GM18519 (cell line): ENCODE measurements at regions not wholly inside any gene's neighbourhood (a gene's known extent, or its start where the extent isn't known, plus 50 kb on each side); places are given as distances from the start of the nearest gene placed in this dataset.

Source experiments
- ATAC-seq: cut with Tn5 transposase; IDR thresholded peaks from one replicate; pipeline ENCODE4 v1.9.1; 2021; ENCODE audit warnings: mild to moderate bottlenecking, moderate library complexity; ENCODE audit not compliant: unreplicated experiment, low FRiP score

DNA sequence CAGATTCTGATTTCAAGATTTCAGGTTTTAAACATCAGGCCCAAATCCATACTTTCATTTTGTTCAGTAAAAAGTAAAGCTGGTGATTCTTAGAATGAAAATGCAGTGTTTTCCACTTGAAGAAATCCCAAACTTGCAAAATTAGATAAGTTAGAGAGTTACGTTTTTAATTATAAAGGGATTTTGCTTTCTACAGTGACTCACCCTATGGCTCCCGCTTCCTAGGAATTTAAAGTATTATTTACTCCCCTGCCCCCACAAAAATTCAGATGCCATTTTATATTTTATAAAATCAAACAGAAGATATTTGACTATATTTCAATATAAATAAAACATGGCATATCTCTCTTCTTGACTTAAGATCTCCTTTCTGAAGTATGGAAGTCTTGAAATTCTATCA, 402.9 kb downstream of the ZSWIM6 start:
- ATAC-seq = no peak

DNA sequence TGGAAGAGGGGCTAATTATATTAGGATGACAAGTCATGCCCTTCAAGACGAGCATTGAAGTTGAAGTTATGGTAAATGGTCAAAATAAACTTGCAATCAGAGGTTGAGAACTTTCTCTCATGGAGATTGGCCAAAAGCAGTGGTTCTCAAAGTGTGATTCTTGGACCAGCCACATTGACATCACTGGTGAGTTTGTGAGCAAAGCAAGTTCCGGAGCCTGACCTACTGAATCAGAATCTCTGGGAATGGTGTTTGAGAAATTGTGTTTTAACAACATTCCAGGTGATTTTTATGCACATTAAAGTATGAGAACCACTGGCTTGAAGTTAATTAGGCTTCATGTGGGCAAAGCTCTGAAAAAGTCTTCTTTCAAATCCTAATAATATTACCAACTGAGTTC, 403.5 kb downstream of the ZSWIM6 start:
- no peak for ATAC-seq

DNA sequence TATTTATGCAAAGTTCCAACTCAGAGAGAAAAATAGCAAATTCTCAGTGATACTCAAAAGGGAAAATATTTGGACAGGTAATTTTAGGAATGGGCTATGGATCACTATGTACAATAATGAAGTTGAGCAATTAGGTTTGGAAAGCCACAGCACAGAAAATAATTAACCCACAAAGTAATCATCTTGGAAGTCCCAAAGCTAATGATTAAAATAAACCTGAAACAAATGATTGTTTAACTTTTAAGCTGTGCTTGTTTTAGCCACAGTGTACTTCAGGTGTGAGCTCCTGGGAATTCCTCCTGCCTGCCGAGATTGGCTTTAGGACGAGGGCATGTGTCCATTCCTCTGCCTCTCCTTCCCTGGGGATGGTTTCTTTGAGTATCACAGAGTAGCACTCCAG, 403.9 kb downstream of the ZSWIM6 start:
- ATAC-seq = no peak

DNA sequence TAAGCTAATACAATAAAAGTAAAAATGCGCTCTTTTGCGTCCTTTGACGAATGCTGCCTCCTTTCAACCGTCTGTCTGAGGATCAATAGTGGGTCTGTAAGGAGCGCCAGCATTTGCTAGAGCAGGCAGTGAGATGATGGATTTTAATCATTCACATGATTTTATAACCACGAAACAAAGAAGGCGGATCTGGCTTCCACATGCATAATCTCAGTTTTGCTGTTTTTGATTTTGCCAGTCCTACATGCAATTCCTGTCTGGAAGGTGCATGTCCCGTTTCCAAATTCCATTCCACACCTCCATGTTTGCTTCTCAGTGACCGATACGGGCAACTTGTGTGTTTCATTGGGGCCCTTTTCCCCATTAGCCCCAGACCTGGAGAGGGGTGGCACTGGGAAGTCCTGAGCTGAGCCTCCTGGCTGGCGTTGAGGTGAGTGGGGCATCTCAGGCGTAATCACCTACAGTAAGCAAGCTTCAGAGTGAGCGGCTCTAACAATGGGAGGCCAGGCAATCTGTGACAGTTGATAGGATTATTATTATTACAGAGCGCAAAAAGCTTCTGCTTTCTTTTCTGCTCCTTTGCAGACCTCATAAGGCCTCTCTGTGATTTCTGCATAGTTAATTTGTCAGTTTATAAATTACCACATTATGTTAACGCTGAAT, 405.4 kb downstream of the ZSWIM6 start:
- no peak for ATAC-seq

DNA sequence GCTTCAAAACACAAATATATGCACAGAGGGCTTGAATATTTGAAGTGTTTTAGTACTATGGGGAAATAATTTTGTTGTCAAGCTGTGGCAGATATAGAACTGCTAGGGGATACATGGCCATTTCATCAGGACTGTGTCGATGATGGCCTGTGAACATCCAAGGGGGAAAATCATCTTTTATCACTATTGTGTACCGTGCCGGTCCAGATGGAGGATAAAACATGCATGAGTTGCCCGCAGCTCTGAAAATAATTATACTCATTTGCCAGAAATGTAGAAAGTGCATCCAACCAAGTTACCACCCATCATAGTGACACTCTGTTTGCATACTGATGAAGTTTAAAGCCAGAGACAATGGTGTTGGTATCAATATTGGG, 405.9 kb downstream of the ZSWIM6 start:
- ATAC-seq = no peak

DNA sequence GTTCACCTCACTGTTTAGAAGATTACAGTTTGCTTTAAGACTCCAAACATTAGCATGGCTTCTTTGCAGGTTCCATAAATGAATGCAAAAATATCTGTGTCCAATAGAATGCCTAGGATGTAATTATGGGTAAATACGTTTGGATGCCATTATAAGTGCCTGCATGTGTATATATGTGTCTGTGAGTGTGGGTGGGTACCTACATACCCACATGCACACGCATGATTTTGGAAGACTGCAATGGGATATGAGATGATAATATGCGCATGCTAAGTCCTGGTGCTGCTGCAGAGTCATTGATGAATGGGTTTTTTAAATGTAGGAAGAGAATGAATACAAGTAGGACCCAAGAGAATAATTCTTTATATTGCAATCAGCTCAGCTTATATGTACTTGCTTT, 406.4 kb downstream of the ZSWIM6 start:
- no peak for ATAC-seq

DNA sequence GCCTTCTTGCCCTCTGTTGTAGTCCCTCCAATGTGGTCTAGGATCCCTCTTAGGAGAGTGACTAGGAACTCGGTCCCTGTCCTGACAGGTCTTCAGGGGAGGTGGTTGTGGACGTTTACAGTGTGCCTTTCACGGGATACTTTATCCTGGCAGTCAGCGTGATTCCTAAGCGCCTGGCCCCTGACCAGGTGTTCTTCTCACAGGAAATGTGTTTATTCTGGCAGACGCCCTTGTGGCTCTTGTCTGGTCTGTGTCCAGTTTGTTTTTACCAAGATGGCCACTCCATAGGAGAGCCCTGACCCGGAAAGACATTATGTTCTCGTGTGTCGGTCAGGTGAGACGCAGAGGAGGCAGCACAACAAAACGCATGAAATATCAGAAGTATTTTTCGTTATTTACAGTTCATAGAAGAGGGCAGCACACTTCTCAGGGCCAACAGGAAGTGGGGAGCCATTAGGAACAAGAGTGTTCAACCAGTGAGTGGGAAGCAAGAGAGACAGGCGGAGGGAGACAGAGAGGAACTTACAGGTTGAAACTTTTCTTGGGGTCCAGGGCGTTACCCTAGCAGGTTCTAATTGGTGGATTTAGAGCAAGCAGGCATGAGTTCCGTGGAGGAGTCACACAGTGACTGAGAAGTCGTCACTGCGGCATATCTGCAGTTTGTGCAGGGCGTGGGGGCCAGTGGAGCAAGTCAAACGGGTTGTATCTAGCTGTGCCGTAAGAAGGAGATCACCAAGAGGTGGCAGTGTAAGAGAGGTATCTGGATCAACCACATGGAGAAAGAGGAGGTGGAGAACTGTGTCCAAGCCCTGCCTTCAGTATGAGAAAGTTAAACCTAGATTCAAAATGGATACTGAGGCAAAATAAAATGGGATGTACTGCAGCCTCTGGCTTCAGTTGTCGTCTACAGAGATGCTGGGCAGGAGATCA, 412.9 kb downstream of the ZSWIM6 start:
- ATAC-seq = no peak

DNA sequence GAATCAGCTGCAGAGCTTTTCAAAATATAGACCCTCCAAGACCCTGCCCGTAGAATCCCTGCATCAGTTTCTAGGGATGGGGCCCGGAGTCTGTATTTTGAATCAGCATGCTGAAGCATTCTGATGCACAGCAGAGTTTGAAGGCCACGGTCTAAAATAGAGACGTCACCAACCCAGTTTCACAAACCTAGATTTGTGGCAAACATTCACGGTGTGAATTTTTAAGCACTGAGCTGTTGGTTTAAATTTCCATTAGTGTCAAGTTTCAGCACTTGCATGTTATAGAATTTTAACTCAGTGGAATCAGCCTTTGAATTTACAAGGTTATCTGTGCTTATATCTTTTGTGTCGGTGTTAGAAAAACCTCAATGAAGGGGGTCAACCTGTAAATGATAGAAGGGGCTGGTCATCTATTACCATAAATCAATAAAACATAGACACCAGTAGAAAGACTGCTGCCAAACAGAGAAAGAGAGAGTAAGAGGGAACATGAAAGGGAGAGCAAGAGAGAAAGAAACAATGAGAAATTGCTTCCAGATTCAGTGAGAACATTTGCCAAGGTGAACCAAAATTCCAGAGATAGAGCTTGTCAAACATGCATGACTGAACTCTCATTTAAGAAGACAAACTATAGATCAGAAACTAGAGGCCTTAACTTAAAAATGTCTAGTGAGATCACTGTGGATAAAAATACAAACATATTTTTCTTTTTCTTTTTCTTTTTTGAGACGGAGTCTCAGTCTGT, 414.9 kb downstream of the ZSWIM6 start:
- ATAC-seq = no peak

DNA sequence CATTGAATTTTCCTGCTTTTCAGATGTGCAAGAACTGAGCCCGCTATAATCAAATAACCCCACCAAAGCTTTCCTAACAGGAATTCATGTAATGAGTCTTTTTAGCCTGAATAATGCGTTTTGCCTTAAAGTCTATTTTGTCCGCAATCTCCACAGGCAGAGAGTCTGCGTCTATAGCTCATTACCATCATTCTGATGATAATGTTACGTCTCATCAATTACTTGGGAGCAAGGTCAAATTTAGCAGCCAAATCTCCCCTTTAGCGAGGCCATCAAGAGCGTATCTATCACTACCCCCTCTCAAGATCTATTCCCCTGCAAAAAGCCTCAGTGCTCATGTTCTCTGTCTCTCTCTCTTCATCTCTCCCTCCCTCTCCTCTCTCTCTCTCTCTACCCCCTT, 416.1 kb downstream of the ZSWIM6 start:
- no peak for ATAC-seq

DNA sequence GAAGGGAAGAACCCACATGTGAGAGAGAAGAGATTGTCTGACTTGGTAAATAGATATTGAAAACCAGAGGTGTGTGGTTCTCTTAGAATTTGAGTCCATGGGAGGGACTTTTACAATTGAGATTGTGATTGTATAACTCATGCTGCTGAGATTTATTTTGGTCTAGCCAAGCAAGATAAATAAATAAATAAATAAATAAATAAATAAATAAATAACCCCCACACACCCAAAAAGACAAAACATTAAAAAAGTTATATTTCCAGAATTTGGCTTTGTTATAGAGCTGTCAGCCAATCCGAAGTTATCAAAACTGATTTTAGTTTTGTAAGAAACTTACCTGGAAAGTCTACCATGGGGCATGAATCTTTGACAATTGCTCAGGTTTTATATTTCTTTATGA, 416.6 kb downstream of the ZSWIM6 start:
- no peak for ATAC-seq

DNA sequence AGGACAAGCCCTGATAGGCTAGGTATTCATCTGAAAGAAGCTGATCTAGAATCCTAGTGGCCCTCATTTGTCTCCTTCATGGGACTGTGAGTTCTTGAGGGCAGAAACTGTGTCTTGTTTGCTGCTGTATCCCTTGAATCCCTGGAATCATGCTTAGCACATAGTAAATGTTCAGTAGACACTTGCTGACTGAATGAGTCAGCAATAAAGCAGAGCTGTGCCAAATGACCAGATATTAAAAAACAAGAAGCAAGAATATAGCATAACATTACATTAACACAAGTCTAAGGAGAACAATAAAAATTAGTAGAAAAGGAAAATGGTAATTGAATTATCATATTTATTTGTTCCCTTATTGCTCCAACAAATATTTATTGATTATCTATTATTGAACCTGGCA, 420.5 kb downstream of the ZSWIM6 start:
- ATAC-seq = no peak

DNA sequence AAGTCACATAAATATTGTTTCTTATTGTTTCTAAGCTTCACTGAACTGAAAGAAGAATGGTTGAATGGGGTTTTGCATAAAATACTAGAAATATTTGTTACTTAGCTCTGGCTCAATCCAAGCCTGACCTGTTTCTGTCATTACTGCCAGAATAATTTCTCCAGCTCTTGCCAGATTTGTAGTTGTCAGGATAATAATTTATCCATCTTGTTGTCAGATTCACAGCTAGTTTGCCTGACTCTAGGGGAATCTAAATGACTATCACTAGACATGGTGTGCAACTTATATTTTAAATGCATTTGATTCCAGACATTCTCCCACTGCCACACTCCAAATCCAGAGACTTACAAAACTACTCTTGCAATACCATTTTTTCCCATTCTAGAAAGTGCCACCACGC, 422.7 kb downstream of the ZSWIM6 start:
- ATAC-seq = no peak

DNA sequence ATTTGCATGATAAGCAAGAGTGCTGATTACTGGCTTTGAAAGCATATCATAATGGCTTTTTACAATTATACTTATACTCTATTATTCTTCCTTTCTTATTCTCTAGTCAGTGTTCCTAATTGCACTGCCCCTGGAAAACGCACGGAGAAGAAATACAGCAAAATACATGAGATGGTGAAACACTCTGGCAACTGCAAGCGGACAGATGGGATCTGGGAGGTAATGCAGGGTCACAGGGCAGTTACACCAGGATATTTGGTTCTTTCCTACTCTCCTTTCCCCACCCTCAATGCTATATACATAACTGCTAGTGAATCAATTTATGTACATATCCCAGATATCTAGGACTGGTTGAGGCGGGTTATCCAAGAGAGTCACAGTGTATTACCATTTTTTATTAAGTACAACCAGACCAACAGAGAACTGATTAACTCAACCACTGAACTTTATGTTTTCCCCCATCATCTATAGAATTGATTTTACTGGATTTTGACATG, 423.7 kb downstream of the ZSWIM6 start:
- ATAC-seq = no peak

DNA sequence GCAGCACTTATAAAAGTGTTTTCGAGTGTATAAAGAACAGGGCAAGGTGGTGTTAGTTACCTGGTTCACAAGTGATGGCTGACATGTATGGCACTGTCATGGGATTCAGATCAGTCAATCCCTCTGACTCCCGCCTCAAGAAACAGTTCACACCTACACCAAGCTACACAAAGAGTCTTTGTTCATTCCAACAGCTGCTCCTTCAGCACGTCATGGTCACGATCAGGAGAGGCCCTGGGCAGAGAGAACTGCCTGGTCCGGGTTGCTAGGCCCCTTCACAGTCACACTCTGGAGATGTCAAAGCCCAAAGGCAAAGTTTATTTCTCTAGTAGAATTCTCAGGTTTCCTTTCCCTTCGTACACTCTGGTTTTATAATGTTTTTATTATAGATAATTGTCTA, 426.7 kb downstream of the ZSWIM6 start:
- ATAC-seq = no peak

DNA sequence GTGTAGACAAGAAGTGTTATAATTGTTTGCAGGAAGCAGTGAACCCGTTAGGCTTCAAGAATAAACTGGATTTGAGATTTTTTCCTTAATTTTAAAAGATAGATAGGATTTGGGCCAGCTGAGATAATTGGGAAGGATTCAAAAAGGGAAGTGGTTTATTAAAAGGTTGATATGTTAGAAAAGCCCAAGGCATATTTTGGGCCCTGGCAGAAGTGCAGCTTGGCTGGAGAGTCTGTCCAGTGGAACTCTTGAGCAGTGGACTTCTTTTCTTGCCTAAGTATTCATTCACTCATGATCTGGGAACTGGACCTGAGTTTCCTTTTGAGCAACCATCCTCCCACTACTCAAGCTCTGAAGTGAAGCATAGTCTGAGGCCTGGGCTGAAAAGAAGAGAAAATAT, 433.4 kb downstream of the ZSWIM6 start:
- ATAC-seq = no peak

DNA sequence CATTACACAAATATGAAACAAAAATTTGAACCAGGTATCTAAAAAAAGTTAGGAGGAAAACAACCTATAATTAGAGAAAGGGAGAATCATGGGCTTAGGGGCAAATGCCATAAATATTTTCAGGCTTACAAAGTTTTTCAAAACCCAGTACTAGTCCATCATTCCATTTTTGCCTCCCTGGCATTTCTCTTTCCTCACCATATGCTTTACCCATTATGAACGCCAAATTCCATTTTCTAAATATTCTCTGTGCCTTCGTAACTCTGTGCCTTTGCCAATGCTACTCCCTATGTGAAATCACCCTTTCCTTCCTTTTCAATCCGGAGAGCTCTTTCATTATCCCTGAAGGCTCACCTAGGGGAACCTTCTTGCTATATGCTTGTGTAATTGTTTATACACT, 434.1 kb downstream of the ZSWIM6 start:
- no peak for ATAC-seq

DNA sequence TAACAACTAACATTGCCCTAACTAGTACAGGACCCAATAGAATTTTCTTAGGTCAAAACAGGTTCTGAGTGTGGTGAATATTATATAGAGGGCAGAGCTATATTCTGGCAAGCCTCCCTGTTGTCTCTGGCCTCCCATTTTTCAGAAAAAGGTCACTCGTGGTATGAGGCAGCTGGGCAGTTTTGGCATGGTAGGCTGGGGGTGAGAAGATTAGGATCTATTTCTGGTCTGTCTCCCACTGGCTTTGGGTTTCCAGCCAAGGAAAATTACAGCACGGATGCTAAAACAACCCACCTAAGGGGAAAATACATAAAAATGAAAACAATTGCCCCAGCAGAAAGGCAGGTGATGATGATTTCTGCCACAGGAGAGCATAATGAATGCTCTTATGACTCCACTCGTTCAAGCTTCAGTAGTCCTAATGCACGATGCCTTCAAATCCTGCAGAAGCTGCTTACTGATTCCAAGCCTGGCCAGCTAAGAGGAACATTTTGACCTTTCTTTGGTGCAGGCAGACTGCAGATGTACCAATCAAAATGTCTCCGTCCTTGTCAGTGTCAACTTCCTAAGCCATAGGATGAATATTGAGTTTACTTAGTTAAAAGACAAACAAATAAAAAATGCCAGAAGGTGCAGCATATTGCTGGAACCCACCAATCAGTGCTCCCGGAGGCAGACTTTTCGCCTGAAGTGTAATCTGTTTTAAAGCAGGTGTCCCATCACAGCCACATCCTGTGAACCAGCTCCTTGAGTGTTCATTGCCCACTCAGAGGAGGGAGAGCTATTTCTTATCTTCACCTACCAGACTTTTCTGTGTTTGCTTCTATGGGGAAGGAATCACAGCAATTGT, 435.4 kb downstream of the ZSWIM6 start:
- no peak for ATAC-seq

DNA sequence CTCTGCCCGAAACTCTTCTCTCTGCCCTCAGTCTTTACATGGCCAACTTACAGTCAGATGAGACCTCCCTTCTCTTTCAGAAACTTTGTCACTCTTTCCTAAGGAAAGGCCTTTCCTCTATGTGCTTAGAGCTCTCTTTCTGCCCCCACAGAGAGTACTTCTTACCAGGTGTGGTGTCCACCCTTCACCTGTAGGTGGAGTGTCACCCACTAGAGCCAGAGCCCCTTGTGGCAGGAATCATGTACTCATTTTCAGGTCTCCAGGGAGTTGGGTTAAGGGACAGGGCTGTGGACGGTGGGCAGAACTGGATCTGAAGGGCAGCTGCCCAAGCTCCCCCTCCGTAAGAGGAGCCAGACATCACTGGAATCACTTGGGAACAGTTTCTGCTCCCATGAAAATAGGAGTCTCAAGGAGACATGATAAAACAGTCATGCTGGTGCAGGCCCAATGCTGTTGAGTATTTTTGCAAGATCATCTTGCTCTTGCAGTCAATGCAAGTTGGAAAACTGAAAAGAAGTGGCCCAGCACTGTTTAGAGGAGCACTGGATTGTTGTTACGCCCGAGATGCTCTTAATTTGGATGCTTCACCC, 436.7 kb downstream of the ZSWIM6 start:
- peak; percentile 95 for ATAC-seq

DNA sequence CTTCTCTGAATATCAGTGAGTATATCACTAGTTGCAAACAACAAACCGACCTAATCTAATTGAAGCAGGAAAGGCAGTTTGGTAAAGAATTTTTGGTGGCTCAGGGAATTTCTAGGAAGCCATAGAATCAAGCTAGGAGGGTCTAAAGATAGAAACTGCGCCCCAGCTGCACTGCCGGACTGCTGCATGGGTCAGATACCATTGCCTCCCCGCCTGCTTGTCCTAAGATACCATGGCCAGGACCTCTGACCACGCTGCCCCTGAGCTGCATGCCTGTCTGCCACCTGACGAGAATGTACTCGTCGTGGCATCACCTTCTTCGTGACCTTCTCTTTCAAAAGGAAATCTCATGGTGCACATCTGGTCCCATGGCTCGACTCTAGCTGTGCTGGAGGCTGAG, 439.0 kb downstream of the ZSWIM6 start:
- no peak for ATAC-seq

DNA sequence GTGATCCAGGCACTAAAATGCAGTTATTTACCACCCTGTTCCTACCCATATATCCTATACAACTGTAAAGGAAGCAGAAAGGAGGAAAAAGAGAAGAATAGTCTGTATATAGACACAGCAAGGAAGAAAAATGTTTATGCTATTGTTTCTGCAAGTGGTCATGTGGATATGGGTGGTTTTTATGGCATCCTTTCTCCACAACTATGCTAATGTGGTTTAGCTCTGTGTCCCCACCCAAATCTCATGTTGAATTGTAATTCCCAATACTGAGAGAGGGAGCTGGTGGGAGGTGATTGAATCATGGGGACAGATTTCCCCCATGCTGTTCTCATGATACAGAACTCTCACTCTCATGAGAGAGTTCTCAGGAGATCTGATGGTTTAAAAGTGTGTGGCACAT, 439.8 kb downstream of the ZSWIM6 start:
- no peak for ATAC-seq
